GM21360 (cell line): ENCODE measurements at regions not wholly inside any gene's neighbourhood (a gene's known extent, or its start where the extent isn't known, plus 50 kb on each side); places are given as distances from the start of the nearest gene placed in this dataset.
"Not testable (repeated sequence)": the region's sequence is repeated elsewhere in the genome, so short reads cannot be mapped to it uniquely, and the experiment has no call there.

ENCODE experiments used
- ATAC-seq: cut with Tn5 transposase; IDR thresholded peaks from one replicate; pipeline ENCODE4 v1.9.1; 2021; ENCODE audit warnings: mild to moderate bottlenecking, moderate library complexity; ENCODE audit not compliant: unreplicated experiment

DNA sequence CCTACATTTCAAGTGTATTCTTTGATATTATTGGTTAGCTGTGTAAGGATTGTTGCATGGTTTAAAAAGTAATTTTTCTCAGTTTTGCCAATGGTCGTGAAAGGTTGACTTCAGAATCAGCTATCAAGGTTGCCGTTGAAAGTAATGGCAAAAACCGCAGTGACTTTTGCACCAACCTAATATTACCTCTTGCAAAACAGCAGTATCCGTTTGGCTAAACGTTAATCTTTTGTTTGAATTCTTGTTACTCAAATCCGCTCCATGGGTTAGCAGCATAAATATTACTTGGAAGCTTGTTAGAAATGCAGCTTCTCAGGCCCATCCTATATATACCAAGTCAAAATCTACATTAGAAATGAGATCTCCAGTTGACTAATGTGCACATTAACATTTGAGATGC lies 141.6 kb upstream of the PRSS12 start:
- ATAC-seq: not testable (repeated sequence)

GRCh38 chr4:118502967-118503366 lies 150.2 kb upstream of the PRSS12 start:
- ATAC-seq: not testable (repeated sequence)

DNA sequence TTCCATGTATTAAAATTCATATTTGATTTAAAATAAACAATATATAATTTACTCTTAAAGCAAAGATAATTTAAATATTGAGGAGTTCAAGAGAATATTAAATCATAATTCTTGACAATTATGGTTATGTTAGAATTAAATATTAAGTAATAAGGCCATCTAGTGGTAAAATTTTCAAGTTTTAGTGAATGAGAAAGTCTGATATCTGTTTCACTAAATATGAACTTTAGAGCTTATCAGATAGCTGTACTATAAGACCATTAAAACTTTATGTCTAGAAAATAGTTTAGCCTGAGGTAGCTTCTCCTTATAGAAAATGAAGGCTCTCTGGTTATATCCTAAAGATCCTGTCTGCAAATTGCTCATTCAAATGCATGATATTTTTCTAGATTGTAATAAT lies 152.1 kb upstream of the PRSS12 start:
- ATAC-seq: not testable (repeated sequence)

GRCh38 chr4:118505491-118505890 lies 152.7 kb upstream of the PRSS12 start:
- not testable (repeated sequence) for ATAC-seq

- not testable (repeated sequence) for ATAC-seq
Measured at GRCh38 chr4:118512870-118513269, 160.1 kb upstream of the PRSS12 start.

DNA sequence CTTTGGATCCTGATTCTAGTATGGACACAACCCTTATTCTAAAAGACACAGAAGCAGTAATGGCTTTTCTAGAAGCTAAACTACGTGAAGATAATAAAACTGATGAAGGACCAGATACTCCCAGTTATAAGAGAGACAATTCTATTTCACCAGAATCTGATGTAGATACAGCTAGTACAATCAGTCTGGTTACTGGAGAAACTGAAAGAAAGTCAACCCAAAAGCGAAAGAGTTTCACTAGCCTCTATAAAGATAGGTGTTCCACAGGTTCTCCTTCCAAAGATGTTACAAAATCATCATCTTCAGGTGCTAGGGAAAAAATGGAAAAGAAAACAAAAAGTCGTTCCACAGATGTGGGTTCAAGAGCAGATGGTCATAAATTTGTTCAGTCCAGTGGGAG lies 161.5 kb upstream of the PRSS12 start:
- not testable (repeated sequence) for ATAC-seq

DNA sequence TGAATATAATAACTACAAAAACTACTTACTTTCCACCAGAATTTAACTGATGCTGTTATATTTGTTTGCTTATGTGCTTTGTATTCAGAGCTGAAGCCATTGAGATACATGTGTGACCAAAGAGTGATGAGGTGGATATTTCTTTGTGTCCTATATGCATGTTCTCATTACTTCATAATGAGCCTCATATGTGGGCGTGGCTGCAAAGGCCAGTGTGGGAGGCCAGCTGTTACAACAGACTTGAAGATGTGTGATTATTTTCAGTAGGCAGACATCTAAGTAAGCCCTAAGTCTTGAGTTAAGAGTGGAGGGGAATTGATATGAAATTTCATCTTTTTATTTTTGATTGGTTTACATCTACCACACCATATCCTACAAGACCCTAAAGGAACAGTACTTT lies 163.3 kb upstream of the PRSS12 start:
- not testable (repeated sequence) for ATAC-seq

DNA sequence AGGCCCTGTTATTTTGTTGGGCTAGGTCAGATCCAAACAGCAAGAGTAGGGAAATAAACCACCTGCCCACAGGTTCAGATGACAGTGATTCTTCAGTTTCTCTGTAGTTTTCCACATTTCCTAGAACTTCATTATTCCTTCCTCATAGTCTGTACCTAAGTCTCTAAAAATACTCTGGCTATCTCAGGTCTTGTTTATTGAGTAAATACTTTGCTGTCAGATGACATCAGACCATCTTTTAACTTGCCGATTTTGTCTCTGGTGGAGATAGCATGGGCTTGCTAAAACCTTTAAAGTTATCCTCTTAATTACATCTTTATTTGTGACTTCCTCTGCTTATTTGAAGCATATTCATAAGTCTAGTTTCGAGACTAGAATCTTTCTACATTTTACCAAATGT lies 155.1 kb upstream of the METTL14 start:
- ATAC-seq: not testable (repeated sequence)

GRCh38 chr4:118531947-118532346 lies 153.2 kb upstream of the METTL14 start:
- not testable (repeated sequence) for ATAC-seq

GRCh38 chr4:118535788-118536187 lies 149.4 kb upstream of the METTL14 start:
- ATAC-seq: not testable (repeated sequence)

GRCh38 chr4:118539412-118540077 lies 145.6 kb upstream of the METTL14 start:
- peak; percentile 54 for ATAC-seq

GRCh38 chr4:118556576-118556975 lies 128.6 kb upstream of the METTL14 start:
- ATAC-seq: not testable (repeated sequence)

- ATAC-seq: no peak
Measured at GRCh38 chr4:118557298-118557851, 127.8 kb upstream of the METTL14 start.

DNA sequence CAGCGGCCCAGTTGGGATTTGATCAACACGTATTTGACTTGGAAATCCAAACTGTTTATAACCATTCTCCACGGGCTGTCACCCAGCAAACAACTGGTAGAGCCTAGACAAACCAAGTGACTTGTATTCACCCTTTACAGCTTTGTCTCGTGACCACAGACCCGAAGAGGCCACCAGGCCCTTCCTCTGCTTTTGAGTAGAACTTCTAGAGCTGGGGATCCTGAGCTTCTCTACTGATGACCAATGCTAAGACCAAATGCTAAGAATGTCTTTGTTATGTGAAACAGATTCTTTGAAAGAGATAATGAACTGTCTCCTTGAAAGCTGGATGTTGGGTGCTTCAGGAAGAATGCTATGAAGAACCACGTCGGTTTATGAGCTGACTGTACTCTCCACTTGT lies 127.0 kb upstream of the METTL14 start:
- ATAC-seq: not testable (repeated sequence)

DNA sequence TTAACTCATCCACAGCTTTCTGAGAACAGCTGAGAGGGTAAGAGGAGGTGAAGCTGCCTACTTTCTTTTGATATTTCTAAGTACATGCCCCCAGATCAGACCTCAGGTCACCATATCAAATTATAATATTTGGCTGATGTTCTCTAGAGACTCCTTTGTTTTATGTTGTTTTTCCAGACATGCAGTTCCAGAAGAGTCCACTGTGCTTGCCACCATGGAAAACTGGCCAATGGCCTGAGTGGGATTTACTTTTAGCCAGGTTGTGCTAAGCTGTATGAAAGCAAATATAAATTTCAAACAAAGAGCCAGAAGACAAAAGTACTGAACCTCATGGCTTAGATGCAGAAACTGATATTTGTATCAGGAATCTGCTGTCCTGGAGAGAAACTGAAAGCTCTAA lies 123.6 kb upstream of the METTL14 start:
- ATAC-seq: not testable (repeated sequence)

DNA sequence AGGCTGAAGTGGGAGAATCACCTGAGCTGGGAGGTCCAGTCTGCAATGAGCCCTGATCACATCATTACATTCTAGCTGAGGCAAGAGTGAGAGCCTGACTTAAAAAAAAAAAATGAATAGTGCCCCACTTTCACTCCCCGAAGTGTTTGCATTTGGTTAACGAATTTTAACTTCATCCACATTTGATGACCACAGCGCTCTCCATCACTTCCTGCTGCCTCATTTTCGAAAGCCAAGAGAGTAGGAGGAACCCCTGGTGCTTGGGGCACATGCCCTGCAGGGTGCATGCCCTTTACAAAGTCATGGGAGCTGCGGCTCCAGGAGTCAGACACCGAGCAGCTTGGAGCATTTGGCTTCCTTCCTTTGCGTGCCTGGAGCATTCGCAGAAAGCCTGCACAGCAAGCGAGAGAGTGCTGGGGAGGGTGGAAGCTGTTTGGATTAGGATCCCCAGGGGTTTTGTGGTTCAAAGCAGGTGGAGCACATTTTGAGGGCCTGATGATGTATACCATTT lies 119.1 kb upstream of the METTL14 start:
- peak; percentile 68 for ATAC-seq

DNA sequence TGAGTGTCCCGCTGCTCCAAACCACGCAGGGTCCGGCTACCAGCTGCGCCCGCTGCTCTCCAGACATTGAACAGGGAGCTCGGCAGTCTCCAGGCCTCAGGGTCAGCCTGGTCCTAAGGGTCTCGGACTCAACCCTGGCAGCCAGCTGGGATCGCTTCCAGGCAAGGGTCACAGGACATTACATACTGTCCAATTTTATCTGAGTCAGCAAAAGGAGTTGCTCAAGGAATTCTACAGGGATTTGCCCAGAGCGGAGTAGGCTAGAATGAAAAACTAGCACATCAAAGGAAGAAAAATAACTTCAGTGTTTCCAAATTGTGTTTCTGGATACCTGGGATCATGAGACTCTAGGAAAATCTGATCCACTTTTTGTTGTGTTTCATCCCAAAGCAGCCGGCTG lies 112.2 kb upstream of the METTL14 start:
- ATAC-seq: not testable (repeated sequence)

DNA sequence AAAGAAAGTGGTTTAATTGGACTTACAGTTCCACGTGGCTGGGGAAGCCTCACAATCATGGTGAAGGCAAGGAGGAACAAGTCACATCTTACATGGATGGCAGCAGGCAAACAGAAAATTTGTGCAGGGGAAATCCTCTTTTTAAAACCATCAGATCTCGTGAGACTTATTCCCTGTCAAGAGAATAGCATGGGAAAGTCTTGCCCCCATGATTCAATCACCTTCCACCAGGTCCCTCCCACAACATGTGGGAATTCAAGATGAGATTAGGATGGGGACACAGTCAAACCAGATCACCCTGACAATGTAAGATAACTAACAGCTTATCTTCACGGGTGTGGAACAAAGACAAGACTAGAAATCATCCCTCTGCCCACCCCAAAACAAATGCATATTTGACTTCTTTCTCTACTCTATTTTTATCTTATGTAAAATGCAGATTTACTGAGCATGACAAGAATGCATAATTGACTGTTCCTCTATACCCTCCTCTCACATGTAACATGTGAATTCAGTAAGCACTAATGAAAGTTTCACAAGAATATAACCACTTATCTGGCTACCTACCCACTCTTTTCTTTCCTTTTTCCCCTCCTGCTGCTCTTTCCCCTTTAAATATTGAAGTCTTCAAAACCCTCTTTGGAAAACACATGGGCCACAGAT lies 110.8 kb upstream of the METTL14 start:
- not testable (repeated sequence) for ATAC-seq

- ATAC-seq: not testable (repeated sequence)
Measured at GRCh38 chr4:118575057-118575456, 110.1 kb upstream of the METTL14 start.

DNA sequence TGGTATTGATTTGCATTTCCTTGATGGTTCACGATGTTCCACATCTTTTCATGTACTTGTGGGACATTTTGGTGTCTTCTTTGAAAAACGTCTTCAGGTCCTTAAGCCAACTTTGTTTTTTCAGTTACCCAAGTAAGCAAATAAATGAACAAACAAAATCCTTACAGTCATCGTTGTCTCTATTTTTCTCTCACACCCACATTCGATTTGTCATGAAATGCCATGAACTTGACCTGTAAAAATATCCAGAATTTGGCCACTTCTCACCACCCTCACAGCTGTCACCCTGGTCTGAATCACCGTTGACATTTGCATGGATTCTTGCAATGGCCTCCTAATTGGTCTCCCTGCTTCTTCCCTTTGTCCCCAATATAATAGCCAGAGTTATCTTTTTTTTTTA lies 109.5 kb upstream of the METTL14 start:
- not testable (repeated sequence) for ATAC-seq

GRCh38 chr4:118576709-118577219 lies 108.4 kb upstream of the METTL14 start:
- ATAC-seq: not testable (repeated sequence)

- no peak for ATAC-seq
Measured at GRCh38 chr4:118585015-118585414, 100.2 kb upstream of the METTL14 start.
